Putamen (tissue), 1 donor: ENCODE measurements at regions not wholly inside any gene's neighbourhood (a gene's known extent, or its start where the extent isn't known, plus 50 kb on each side); places are given as distances from the start of the nearest gene placed in this dataset.
"Not testable (repeated sequence)": the region's sequence is repeated elsewhere in the genome, so short reads cannot be mapped to it uniquely, and the experiment has no call there.

Source experiments
- DNase-seq: peaks from one replicate; pipeline ENCODE4 v3.0.0-alpha.2; 2016; ENCODE audit warnings: low spot score

GRCh38 chr5:12876541-12877298 is 972.5 kb upstream of the CTNND2 start:
- no peak for DNase-seq

GRCh38 chr5:12870872-12871539 is 966.8 kb upstream of the CTNND2 start:
- no peak for DNase-seq

GRCh38 chr5:12865529-12865928 is 961.3 kb upstream of the CTNND2 start:
- no peak for DNase-seq

- DNase-seq, result no peak
Measured at GRCh38 chr5:12861886-12862654, 957.8 kb upstream of the CTNND2 start.

GRCh38 chr5:12856105-12856504 is 951.9 kb upstream of the CTNND2 start:
- DNase-seq, result not testable (repeated sequence)

GRCh38 chr5:12854386-12854785 is 950.1 kb upstream of the CTNND2 start:
- DNase-seq, result no peak

- DNase-seq, result no peak
Measured at GRCh38 chr5:12851761-12852160, 947.5 kb upstream of the CTNND2 start.

GRCh38 chr5:12848709-12849108 is 944.5 kb upstream of the CTNND2 start:
- no peak for DNase-seq

- no peak for DNase-seq
Measured at GRCh38 chr5:12845549-12846159, 941.4 kb upstream of the CTNND2 start.

GRCh38 chr5:12840972-12841371 is 936.7 kb upstream of the CTNND2 start:
- peak; percentile 12 for DNase-seq

GRCh38 chr5:12837592-12837991 is 933.3 kb upstream of the CTNND2 start:
- DNase-seq, result no peak

GRCh38 chr5:12825163-12825562 is 920.9 kb upstream of the CTNND2 start:
- DNase-seq, result no peak

- DNase-seq, result no peak
Measured at GRCh38 chr5:12805165-12805698, 901.0 kb upstream of the CTNND2 start.

GRCh38 chr5:12799165-12799564 is 894.9 kb upstream of the CTNND2 start:
- DNase-seq, result no peak

GRCh38 chr5:12795333-12795663 is 891.1 kb upstream of the CTNND2 start:
- no peak for DNase-seq

GRCh38 chr5:12794476-12795332 is 890.5 kb upstream of the CTNND2 start:
- DNase-seq, result no peak

GRCh38 chr5:12793373-12793772 is 889.1 kb upstream of the CTNND2 start:
- no peak for DNase-seq

GRCh38 chr5:12780536-12780935 is 876.3 kb upstream of the CTNND2 start:
- DNase-seq, result no peak

GRCh38 chr5:12777342-12777741 is 873.1 kb upstream of the CTNND2 start:
- DNase-seq, result no peak

GRCh38 chr5:12772276-12772675 is 868.0 kb upstream of the CTNND2 start:
- no peak for DNase-seq

- no peak for DNase-seq
Measured at GRCh38 chr5:12759377-12759776, 855.1 kb upstream of the CTNND2 start.
